OCI-LY7 (cell line): ENCODE measurements at regions not wholly inside any gene's neighbourhood (a gene's known extent, or its start where the extent isn't known, plus 50 kb on each side); places are given as distances from the start of the nearest gene placed in this dataset.

Experiments
- BruUV-seq: library from RNA; stranded (reverse); fragments of 400-500 nt; replicated peaks from 2 replicates; lab custom pipeline; 2021; lab: Mats Ljungman, UMichigan
- CTCF ChIA-PET: fragments of 300-600 bp; sonication (Branson Sonifier 250); formaldehyde crosslinking; loops from one replicate; lab custom pipeline; 2022; ENCODE audit warnings: antibody characterized with exemption; ENCODE audit not compliant: unreplicated experiment; lab: Charles Lee
- POLR2A ChIA-PET: fragments of 300-600 bp; sonication (Branson Sonifier 250); formaldehyde crosslinking; loops from one replicate; lab custom pipeline; 2022; ENCODE audit warnings: antibody characterized with exemption; lab: Charles Lee
- DNase-seq: peaks from one replicate; pipeline ENCODE4 v3.0.0-alpha.2; 2015; ENCODE audit warnings: low spot score
- H2AFZ ChIP-seq: fragments of 200-600 bp; sonication (generic), shearing (Covaris generic); 2 replicates; pipeline ENCODE4 v1.6.1; 2014; ENCODE audit warnings: mild to moderate bottlenecking, antibody characterized with exemption, low read length, moderate library complexity
- H3K27ac ChIP-seq: fragments of 200-600 bp; sonication (generic); 2 replicates; pipeline ENCODE4 v1.5.1; 2014; ENCODE audit warnings: mixed run types, low read depth, mild to moderate bottlenecking, moderate library complexity, low read length, inconsistent platforms; ENCODE audit not compliant: poor library complexity, severe bottlenecking
- H3K36me3 ChIP-seq: fragments of 200-600 bp; sonication (generic); 2 replicates; pipeline ENCODE4 v1.6.1; 2014; ENCODE audit warnings: mild to moderate bottlenecking, antibody characterized with exemption, low read length, moderate library complexity, mixed read lengths; ENCODE audit not compliant: insufficient read depth
- H3K4me1 ChIP-seq: fragments of 200-600 bp; sonication (generic); 2 replicates; pipeline ENCODE4 v1.5.1; 2014; ENCODE audit warnings: mild to moderate bottlenecking, low read length; ENCODE audit not compliant: insufficient read depth, poor library complexity, severe bottlenecking
- H3K4me2 ChIP-seq: fragments of 200-600 bp; sonication (generic); 2 replicates; pipeline ENCODE4 v1.6.1; 2014; ENCODE audit warnings: mild to moderate bottlenecking, low read length
- H3K4me3 ChIP-seq: fragments of 200-600 bp; sonication (generic); 2 replicates; pipeline ENCODE4 v1.5.1; 2014; ENCODE audit warnings: mild to moderate bottlenecking, low read depth, low read length; ENCODE audit not compliant: poor library complexity, severe bottlenecking
- H3K79me2 ChIP-seq: fragments of 200-600 bp; sonication (generic); 2 replicates; pipeline ENCODE4 v1.6.1; 2016; ENCODE audit warnings: low read depth, mild to moderate bottlenecking, low read length, moderate library complexity, mixed read lengths; ENCODE audit not compliant: insufficient read depth
- H3K9me2 ChIP-seq: fragments of 200-600 bp; sonication (generic); 2 replicates; pipeline ENCODE4 v1.6.1; 2016; ENCODE audit warnings: mild to moderate bottlenecking, low read length, mixed read lengths; ENCODE audit not compliant: insufficient read depth
- H3K9me3 ChIP-seq: fragments of 200-600 bp; sonication (generic); 2 replicates; pipeline ENCODE4 v1.6.1; 2014; ENCODE audit warnings: mild to moderate bottlenecking, mixed run types, low read length, mixed read lengths
- H4K20me1 ChIP-seq: fragments of 200-600 bp; sonication (generic); 2 replicates; pipeline ENCODE4 v1.6.1; 2014; ENCODE audit warnings: mild to moderate bottlenecking, antibody characterized with exemption, low read length, moderate library complexity, mixed read lengths; ENCODE audit not compliant: insufficient read depth
- CTCF ChIP-seq: fragments of 200-600 bp; sonication (generic); conservative IDR thresholded peaks from 2 replicates; pipeline ENCODE4 v1.5.1; 2014; ENCODE audit warnings: mild to moderate bottlenecking, antibody characterized with exemption, low read length, moderate library complexity, mixed read lengths
- EZH2phosphoT487 ChIP-seq: fragments of 200-600 bp; sonication (generic); IDR thresholded peaks from 2 replicates; pipeline ENCODE4 v1.6.1; 2018; ENCODE audit warnings: low read depth, borderline replicate concordance, mild to moderate bottlenecking, mixed run types, antibody characterized with exemption, low read length, moderate library complexity, mixed read lengths
- intact Hi-C: fragments of 100-400 bp; cut with micrococcal nuclease; formaldehyde crosslinking; loops from one replicate; pipeline ENCODE4 v1.10.0; 2022; ENCODE audit not compliant: unreplicated experiment

GRCh38 chr12:90589956-90590355, 365.0 kb downstream of the CCER1 start:
- no peak for DNase-seq
- ChIA-PET CTCF (no interaction called here), POLR2A (interaction anchor here (0.8 kb wide), 2 partner anchors 25 to 210 kb away, joined by 3 to 4 read pairs; no protein-coding TSS in a partner anchor)
- Histone ChIP-seq H3K4me3 (no peak overlapping the region), H3K79me2 (no peaks in the 10 kb centered on the region), H3K27ac (no peak overlapping the region), H3K4me2 (no peak overlapping the region), H3K9me3 (no peaks in the 10 kb centered on the region), H2AFZ (no peak overlapping the region), H3K36me3 (no peaks in the 10 kb centered on the region), H3K4me1 (no peaks in the 10 kb centered on the region), H3K9me2 (no peaks in the 10 kb centered on the region), H4K20me1 (no peaks in the 10 kb centered on the region)
- intact Hi-C loops, result no loop called here
- BruUV-seq, result no TSS peak
- no peak for TF ChIP-seq CTCF
- no peak for TF ChIP-seq EZH2phosphoT487

DNA sequence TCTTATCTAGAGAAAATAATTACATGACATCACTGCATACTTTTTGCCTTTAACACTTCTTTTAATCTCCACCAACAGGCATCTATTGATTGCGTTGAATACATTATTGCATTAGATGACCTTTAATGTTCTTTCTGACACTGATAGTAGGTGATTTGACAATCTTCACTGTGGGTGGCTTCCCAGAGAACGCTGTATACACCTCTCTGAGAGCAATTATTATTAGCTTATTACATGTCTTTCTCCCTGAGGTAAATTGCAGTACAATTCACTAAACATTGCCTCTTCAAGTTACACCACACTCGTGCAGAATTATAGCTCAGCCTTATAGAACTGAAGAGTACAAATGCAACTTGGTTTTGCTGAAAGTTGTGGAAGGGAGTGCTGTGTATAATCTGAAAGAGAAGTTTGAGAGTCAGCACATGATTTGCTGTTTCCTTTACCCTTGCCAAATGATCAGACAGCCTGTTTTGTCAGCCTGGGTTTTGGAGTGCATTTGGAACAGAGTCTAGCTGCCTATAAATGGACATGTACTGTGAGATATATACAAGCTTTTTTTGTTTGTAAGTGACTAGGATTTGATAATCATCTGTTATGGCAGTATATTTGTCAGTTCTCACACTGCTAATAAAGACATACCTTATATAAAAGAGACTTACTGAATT, 369.2 kb downstream of the CCER1 start:
- ChIA-PET CTCF (no interaction called here), POLR2A (interaction anchor here (0.6 kb wide), 1 partner anchor 8 kb away, joined by 3 read pairs; no protein-coding TSS in a partner anchor)
- Histone ChIP-seq H3K27ac (no peak overlapping the region), H3K79me2 (no peaks in the 10 kb centered on the region), H3K4me3 (no peak overlapping the region), H2AFZ (no peak overlapping the region), H3K9me2 (no peaks in the 10 kb centered on the region), H4K20me1 (no peaks in the 10 kb centered on the region), H3K4me2 (no peak overlapping the region), H3K36me3 (no peaks in the 10 kb centered on the region), H3K4me1 (no peaks in the 10 kb centered on the region), H3K9me3 (no peaks in the 10 kb centered on the region)
- intact Hi-C loops, result no loop called here
- no peak for DNase-seq
- no TSS peak for BruUV-seq
- TF ChIP-seq EZH2phosphoT487 (no peak), CTCF (no peak)

- Histone ChIP-seq H3K9me3 (0 out of 2 replicates have a peak, but pooled peaks cover 9% of the 10 kb centered on the region), H3K79me2 (no peaks in the 10 kb centered on the region), H2AFZ (no peak overlapping the region), H3K4me3 (no peak overlapping the region), H3K4me1 (no peaks in the 10 kb centered on the region), H4K20me1 (no peaks in the 10 kb centered on the region), H3K9me2 (no peaks in the 10 kb centered on the region), H3K4me2 (no peak overlapping the region), H3K36me3 (no peaks in the 10 kb centered on the region), H3K27ac (no peak overlapping the region)
- intact Hi-C loops, result no loop called here
- DNase-seq, result no peak
- ChIA-PET POLR2A (no interaction called here), CTCF (no interaction called here)
- TF ChIP-seq CTCF (no peak), EZH2phosphoT487 (no peak)
- no TSS peak for BruUV-seq
These were observed 378.3 kb downstream of the CCER1 start for GRCh38 chr12:90576707-90577106.
